PC-9 (cell line): ENCODE measurements at regions not wholly inside any gene's neighbourhood (a gene's known extent, or its start where the extent isn't known, plus 50 kb on each side); places are given as distances from the start of the nearest gene placed in this dataset.
"Not testable (repeated sequence)": the region's sequence is repeated elsewhere in the genome, so short reads cannot be mapped to it uniquely, and the experiment has no call there.

Experiments
- CTCF ChIP-seq: fragments of 200-600 bp; sonication (generic); conservative IDR thresholded peaks from 2 replicates; pipeline ENCODE4 v1.6.1; 2017; ENCODE audit warnings: mixed run types, antibody characterized with exemption, mild to moderate bottlenecking, moderate library complexity
- EZH2 ChIP-seq: fragments of 200-600 bp; sonication (generic); IDR thresholded peaks from 2 replicates; pipeline ENCODE4 v1.8.0; 2017; ENCODE audit warnings: antibody characterized with exemption, low read depth

- not testable (repeated sequence) for TF ChIP-seq CTCF, EZH2
These were observed 152.9 kb upstream of the CCDC196 start for GRCh38 chr14:66333293-66333692.
